COLO668 (cell line): ENCODE measurements at regions not wholly inside any gene's neighbourhood (a gene's known extent, or its start where the extent isn't known, plus 50 kb on each side); places are given as distances from the start of the nearest gene placed in this dataset.

Experiments used
- DNase-seq: peaks from one replicate; lab custom pipeline; 2025; ENCODE audit not compliant: unreplicated experiment; lab: John Stamatoyannopoulos, UW

GRCh38 chr6:6704103-6705060 is 115.9 kb downstream of the LY86 start:
- DNase-seq, result no peak

DNA sequence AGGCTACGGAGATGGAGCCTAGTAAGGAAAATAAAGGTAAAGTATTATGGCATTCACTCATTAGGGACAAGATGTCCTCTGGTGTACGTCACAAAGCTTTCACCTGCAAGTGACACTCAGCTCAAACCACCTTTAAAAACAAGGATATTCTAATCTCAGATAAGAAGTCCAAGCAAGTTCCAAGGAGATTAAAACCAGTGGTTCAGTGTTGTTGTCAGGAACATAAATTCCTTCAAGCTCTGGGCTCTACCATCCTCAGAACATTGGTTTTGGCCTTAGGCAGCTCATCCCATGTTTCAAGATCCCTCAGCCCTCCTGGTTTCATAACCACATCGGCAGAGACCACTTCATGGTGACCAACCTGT is 116.5 kb downstream of the LY86 start:
- no peak for DNase-seq

DNA sequence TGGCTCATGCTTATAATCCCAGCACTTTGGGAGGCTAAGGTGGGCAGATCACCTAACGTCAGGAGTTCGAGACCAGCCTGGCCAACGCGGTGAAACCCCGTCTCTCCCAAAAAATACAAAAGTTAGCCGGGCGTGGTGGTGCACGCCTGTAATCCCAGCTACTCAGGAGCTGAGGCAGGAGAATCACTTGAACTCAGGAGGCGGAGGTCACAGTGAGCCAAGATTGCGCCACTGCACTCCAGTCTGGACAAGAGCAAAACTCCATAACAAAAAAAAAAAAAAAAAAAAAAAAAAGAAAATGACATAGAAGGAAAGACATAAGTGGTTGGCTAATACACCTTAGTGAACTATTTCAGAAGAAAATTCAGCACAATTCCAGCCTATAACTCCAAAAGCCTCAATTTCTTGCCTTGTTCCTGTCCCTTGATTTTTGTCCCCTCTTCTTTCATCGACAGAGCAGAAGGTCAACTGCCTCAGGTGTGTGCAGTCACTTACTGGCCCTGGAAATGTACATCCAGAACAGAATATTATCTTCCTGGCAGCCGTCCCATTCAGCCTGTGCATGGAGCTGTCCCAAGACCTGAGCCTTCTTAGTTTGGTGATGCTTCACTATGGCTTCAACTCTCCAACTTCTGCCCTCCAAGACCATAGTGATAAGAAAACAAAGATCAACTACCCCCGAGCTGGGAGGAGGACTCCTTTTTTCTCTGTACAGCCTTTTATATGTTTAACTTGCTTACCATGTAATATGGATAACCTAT is 117.6 kb downstream of the LY86 start:
- no peak for DNase-seq

- DNase-seq, result no peak
Measured at GRCh38 chr6:6707143-6707542, 118.6 kb downstream of the LY86 start.

DNA sequence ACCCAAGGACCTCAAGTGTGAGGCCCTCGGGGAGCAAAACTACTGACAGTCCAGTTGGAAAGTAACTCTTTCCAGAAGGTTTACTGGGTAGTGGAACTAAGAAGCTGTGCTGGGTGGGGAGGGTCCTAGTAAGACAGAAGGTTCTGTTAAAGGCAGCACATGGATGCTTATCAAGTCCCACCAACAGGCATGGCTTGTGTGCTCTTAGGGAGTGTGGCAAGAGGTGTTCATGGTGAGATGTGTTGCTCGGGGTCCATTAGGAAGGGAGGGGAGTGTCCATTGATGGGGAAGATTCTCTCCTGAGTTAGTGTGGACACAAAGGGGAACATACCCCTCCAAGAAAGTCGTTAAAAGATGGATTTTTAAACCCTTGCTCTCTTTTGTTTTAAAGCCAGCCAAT is 120.6 kb downstream of the LY86 start:
- DNase-seq, result no peak

DNA sequence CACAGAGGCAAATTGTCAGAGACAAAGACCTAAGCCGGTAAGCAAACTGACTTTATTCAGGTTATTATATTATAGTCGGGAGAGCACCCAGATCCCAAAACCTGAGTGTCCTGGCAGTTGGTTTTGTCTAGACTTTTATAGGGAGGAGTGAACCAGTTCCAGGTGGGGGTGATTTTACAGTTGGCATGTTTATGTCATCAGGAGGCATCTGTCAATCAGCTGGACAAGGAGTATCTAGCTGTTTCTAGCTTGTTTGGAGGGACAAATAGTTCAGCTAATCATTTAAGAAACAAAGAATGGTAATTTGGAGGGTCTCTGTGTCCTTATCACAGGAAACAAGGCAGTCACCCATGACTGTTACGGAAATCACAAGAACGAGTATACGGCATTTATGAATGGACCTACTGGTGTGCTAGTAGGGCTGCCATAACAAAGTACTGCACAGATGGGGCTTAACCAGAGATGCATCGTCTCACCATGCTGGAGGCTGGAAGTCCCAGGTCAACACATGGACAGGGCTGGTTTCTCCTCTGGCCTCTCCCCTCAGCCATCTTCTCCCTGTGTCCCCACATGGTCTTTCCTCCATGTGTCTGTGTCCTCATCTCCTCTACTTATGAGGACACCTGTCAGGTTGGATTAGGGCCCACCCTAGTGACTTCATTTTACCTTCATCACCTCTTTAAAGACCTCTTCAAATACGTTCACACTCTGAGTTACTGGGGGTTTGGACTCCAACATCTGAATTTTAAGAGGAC is 122.7 kb downstream of the LY86 start:
- DNase-seq, result no peak

DNA sequence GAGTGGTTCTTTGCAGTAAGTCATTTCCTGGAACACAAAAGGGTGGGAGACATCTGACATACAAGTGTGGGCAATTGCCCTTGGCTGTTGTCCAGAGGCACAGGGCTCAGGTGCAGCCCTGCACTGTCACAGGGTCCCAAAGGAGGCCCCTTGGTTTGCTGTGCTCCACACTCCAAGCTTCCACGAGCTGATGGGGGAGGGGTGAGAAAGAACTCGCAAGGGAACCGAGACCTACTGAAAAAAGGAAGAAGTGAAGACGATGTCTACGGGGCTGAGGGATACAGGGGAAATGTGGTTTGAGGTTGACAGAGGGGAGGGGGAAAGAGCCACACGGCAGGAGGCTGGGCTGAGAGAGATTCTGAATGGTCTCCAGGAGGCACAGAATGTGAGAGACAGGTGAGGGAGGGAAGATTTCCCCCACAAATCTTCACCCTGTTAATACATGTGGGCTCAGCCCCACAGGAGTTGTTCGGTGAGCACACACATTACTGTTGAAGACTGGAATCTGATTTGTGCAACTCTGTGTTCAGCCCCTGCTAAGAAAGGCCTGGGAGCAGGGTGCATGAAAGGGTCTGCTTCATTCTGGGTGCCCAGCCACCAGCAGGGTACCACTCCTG is 123.4 kb downstream of the LY86 start:
- no peak for DNase-seq

- peak; percentile 49 for DNase-seq
Measured at GRCh38 chr6:6712449-6713403, 124.2 kb downstream of the LY86 start.

DNA sequence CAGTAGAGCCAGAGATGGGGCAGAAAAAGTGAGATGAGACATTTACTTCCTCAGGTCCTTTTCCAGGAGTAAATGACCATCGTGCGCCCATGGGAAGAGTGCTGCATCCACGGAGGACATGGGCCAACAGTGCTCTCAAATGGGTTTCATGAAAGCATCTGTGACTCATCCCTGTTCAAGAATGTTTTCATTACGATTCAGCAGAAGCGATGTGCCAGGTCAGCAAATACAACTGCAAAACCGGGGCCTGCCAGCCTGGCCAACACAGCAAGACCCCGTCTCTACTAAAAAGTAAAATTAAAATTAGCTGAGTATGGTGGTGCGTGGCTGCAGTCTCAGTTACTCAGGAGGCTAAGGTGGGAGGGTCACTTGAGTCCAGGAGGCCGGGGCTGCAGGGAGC is 125.1 kb downstream of the LY86 start:
- DNase-seq, result no peak

DNA sequence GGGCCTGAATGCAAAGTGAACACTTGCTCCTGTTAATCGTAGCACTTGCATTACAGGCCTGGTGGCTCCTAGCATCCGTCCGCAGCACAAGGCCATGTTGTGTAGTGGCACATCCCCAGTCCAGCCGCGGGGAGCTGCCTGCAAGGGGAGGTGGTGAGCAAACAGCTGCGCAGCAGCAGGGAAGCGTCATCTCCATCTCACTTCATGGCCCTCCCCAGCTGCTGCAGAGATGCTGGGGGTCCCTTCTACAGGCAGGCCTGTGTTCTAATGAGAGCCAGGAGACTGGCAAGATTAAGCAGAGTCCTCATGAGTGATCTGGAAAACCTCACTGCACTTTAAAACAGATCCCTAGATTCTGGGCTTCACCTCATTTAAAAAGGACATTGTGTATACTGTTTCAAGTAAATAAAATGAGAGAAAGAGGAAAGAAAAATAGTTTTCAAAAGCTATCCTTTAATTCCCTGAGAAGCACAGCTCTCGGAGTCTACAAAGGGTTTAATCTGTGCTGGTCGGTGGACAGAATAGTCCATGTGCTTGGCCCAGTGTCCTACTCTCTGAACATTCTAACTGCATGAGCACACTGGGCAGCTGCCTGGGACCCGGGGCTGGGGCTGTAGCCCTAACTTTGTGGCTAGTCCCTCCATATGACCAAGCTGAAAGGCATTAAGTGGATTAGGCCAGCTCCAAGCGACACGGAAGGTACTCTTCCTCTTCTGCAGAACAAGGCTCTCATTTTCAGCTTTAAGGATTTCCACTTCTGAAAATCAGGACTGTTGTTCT is 125.8 kb downstream of the LY86 start:
- DNase-seq, result no peak

GRCh38 chr6:6714953-6715352 is 126.4 kb downstream of the LY86 start:
- DNase-seq, result no peak

DNA sequence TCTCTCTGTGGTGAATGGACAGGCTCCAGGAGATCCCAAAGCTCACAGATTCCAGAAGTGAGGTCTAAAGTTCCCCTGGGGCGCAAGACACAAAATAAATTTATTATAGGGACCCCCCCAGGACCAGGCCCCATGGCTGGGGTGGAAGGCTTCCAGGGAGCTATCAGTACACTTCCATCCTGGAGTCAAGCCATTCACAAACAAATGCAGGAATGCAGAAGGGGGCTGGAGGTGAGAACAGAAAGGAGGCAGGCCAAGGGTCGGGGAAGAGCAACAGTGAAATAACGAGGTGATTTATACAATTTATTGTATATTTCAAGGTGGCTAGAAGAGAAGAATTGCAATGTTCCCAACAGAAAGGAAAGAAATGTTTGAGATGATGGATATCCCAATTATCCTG is 126.9 kb downstream of the LY86 start:
- no peak for DNase-seq

DNA sequence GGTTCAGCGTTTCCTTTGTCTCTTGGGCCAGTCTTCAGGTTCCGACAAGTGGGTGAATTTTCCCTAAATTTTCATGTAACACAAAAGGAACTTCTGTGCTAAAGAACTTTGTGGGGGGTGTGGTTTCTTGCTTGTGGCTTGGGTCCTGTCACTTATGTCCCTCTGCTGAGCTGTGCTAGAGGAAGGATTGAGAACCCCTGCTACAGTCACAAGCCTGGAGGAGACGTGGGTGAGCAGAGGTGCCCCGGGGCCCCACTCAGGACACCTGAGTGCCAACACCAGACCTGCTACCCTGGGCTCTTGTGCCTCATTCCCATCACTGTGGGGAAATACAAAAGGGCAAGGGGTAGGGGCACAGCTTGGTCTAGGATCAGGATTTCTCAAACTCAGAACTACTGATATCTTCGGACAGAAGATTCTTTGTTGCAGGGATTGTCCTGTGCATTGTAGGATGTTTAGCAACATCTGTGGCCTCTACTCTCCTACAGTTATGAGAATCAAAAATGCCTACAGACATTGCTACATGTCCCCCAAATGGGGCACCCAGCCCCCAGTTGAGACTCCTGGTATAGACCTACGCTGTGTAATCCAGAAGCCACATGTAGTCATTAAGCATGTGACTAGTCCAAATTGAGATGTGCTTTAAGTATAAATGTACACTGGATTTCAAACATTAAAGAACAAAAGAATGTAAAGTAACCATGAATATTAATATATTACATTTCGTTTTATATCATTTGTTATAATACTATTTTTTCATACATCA is 128.7 kb downstream of the LY86 start:
- DNase-seq, result no peak

DNA sequence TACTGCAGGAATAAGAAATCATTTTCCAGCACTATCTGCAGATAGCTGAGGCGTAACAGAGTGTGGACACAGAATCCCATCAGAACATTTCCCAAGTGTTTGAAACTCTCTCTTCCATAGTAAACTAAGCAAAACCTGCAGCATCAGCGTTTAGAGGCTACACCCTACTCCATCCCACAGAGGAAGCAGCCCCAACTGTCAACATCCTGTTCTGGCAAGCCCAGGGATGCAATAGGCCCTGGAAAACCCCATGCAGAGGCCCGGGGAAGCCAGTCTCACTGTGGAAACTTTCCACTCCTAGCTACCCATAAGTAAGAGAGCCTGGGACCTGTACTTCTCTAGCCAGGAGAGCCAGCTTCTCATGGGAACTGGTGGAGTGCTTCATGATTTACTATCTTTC is 129.4 kb downstream of the LY86 start:
- DNase-seq, result no peak

DNA sequence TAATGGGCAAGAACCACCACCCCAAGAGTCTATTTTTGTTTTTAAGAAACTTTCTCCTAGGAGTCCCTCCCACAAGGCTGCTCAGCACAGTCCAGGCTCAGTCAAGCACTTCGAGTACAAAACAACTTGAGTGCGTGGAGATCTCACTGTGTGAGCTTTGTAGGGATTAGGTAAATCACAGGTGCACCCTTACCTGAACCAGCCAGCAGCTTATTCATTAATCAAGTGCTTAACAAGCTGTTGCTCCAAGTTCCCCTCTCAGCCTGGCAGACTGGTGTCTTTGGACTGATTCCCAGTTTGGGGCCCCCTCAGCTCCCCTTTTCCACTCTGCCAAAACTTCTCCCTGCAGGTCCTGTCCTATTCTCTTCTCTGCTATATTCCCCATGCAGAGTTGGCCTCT is 133.1 kb downstream of the LY86 start:
- no peak for DNase-seq

DNA sequence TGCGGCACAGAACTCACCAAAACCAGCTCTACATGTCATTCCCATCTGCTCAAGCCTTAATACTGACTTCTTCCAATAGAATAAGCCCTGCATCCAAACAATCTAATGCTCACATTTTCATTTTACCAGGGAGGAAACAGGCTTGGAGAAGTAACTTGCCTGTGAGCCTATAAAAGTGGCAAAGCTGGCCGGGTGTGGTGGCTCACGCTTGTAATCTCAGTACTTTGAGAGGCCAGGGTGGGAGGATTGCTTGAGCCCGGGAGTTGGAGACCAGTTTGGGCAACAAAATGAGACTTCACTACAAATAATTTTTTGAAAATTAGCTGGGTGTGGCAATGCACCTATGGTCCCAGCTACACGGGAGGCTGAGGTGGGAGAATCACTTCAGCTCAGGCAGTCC is 133.7 kb downstream of the LY86 start:
- no peak for DNase-seq

- DNase-seq, result no peak
Measured at GRCh38 chr6:6723361-6723760, 134.8 kb downstream of the LY86 start.

- no peak for DNase-seq
Measured at GRCh38 chr6:6723921-6724538, 135.5 kb downstream of the LY86 start.
